ENCODE measurements at regions not wholly inside any gene's neighbourhood (a gene's known extent, or its start where the extent isn't known, plus 50 kb on each side); places are given as distances from the start of the nearest gene placed in this dataset.

DNA sequence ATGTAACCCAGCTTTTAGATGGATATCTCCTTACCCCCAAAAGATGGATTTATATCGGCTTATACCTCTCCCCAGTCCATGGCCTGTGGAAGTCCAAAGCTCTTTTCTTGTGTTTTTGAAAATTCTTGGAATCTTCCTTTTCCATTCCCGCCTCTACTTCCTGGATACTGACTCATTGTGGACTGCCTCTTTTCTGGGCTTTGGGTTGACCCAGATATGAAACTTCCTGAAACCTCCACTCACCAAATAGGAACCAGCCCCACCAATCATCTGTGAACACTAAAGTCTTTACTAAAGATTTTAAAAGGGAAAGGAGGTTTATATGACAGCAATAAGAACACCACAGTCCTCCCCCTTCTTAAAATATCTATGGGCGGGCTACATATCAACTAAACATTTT is 163.4 kb upstream of the SYN3 start:
- Mint-ChIP-seq H3K36me3 (ENCODE audit: low read depth) (no peaks in the 10 kb centered on the region), H3K4me1 (ENCODE audit: low read depth) (no peaks in the 10 kb centered on the region), H3K9me3 (no peaks in the 10 kb centered on the region), H3K4me3 (no peak overlapping the region), H3K27ac (no peak overlapping the region), H3K27me3 (peaks cover 5% of the 10 kb centered on the region)
- DNase-seq (no peak), ATAC-seq (no peak)
- intact Hi-C loops (cut with micrococcal nuclease): no loop called here
- ChIA-PET POLR2A (no interaction called here), CTCF (no interaction called here)
- TF ChIP-seq, protein P1, sequence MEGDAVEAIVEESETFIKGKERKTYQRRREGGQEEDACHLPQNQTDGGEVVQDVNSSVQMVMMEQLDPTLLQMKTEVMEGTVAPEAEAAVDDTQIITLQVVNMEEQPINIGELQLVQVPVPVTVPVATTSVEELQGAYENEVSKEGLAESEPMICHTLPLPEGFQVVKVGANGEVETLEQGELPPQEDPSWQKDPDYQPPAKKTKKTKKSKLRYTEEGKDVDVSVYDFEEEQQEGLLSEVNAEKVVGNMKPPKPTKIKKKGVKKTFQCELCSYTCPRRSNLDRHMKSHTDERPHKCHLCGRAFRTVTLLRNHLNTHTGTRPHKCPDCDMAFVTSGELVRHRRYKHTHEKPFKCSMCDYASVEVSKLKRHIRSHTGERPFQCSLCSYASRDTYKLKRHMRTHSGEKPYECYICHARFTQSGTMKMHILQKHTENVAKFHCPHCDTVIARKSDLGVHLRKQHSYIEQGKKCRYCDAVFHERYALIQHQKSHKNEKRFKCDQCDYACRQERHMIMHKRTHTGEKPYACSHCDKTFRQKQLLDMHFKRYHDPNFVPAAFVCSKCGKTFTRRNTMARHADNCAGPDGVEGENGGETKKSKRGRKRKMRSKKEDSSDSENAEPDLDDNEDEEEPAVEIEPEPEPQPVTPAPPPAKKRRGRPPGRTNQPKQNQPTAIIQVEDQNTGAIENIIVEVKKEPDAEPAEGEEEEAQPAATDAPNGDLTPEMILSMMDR (IDR thresholded peaks at IDR 0.05): no peak

GRCh38 chr22:33220476-33221080 is 162.4 kb upstream of the SYN3 start:
- Mint-ChIP-seq H3K9me3 (no peaks in the 10 kb centered on the region), H3K27ac (no peak overlapping the region), H3K4me3 (no peak overlapping the region), H3K4me1 (ENCODE audit: low read depth) (no peaks in the 10 kb centered on the region), H3K27me3 (peaks cover 3% of the 10 kb centered on the region), H3K36me3 (ENCODE audit: low read depth) (no peaks in the 10 kb centered on the region)
- ATAC-seq: no peak
- ChIA-PET CTCF (interaction anchor here (1.6 kb wide), 1 partner anchor 11 kb away, joined by 7 read pairs; no protein-coding TSS in a partner anchor), POLR2A (no interaction called here)
- DNase-seq: no peak
- intact Hi-C loops (cut with micrococcal nuclease): no loop called here
- TF ChIP-seq, protein P1 (IDR thresholded peaks at IDR 0.05): no peak

DNA sequence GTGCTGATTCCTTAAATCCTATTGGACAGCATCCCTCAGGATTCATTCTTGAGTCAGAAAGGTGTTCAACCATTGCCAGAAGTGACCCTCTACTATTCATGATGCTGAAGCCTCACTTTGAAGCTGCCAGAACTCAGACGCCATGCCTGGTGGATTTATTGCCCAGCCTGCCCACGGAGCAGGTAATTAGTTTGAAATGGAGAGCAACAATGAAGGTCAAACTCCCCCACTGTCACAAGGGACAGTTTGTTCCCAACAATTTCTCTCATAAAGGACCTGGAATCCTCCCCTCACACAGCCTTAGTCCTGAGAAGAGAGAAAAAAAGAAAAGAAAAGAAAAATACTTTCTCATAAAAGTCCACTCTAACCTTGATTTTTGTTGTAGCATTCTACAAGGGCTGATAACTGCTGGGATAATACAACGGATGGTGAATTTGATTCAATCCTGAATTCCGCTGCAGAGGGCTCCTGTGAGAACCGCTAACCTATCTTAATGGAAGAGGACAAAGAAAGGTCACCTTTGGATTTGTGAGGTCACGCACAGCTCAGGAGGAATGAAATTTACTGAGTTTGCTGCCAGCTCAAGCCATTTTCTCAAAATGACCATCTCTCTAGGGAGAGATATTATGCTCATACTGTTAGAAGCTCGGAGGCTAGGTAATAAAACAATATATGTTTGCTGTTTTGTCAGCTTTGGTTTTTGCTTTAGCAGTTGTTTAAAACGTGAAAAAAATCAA is 161.6 kb upstream of the SYN3 start:
- H3K27me3 Mint-ChIP-seq: peaks cover 3% of the 10 kb centered on the region
- H3K4me3 Mint-ChIP-seq: no peak overlapping the region
- TF ChIP-seq, protein P1 (IDR thresholded peaks at IDR 0.05): no peak
- DNase-seq: no peak
- no peak overlapping the region for H3K27ac Mint-ChIP-seq
- ChIA-PET CTCF (interaction anchor here (1.2 to 1.6 kb wide), 2 partner anchors 10 to 15 kb away, joined by 3 to 7 read pairs; no protein-coding TSS in a partner anchor), POLR2A (no interaction called here)
- no peaks in the 10 kb centered on the region for H3K9me3 Mint-ChIP-seq
- ATAC-seq: no peak
- no peaks in the 10 kb centered on the region for H3K36me3 Mint-ChIP-seq (ENCODE audit: low read depth)
- H3K4me1 Mint-ChIP-seq (ENCODE audit: low read depth): no peaks in the 10 kb centered on the region
- intact Hi-C loops (cut with micrococcal nuclease): no loop called here

GRCh38 chr22:33213383-33214075 is 155.3 kb upstream of the SYN3 start:
- CTCF ChIA-PET: interaction anchor here (0.6 kb wide), 1 partner anchor 196 kb away, joined by 4 read pairs; no protein-coding TSS in a partner anchor
- no peaks in the 10 kb centered on the region for H3K4me1 Mint-ChIP-seq (ENCODE audit: low read depth)
- TF ChIP-seq, protein P1 (IDR thresholded peaks at IDR 0.05): no peak
- H3K36me3 Mint-ChIP-seq (ENCODE audit: low read depth): no peaks in the 10 kb centered on the region
- no peak for ATAC-seq
- no peak overlapping the region for H3K4me3 Mint-ChIP-seq
- POLR2A ChIA-PET: no interaction called here
- intact Hi-C loops (cut with micrococcal nuclease): no loop called here
- peaks cover 5% of the 10 kb centered on the region for H3K27me3 Mint-ChIP-seq
- DNase-seq: no peak
- no peaks in the 10 kb centered on the region for H3K9me3 Mint-ChIP-seq
- H3K27ac Mint-ChIP-seq: no peak overlapping the region

All from activated CD8-positive, alpha-beta T cell treated with anti-CD3 and anti-CD28 coated beads for 36 hours (primary cell).